Prostate gland (tissue), 2 donors: ENCODE measurements at regions not wholly inside any gene's neighbourhood (a gene's known extent, or its start where the extent isn't known, plus 50 kb on each side); places are given as distances from the start of the nearest gene placed in this dataset.
A peak's percentile ranks its signal among the peaks of the same experiment; 100 is the strongest.

Experiments used
- DNase-seq: peaks from one replicate; pipeline ENCODE4 v3.0.0-alpha.2; 2019; ENCODE audit warnings: low spot score
- H3K27ac ChIP-seq, 2 donors: fragments of 200-600 bp; sonication (generic); 2 replicates each; pipeline ENCODE4 v1.5.1; 2017 to 2019
- H3K27me3 ChIP-seq: fragments of 200-600 bp; sonication (generic); replicated peaks from 2 replicates; pipeline ENCODE4 v1.5.1; 2019; ENCODE audit not compliant: insufficient read depth
- H3K36me3 ChIP-seq, 2 donors: fragments of 200-600 bp; sonication (generic); 1 replicate in 1 of 2; 2 replicates in 1 of 2; pipeline versions ENCODE4 v1.5.1 to v1.8.1; 2017 to 2019
- H3K4me1 ChIP-seq: fragments of 200-600 bp; sonication (generic); replicated peaks from 2 replicates; pipeline ENCODE4 v1.5.1; 2019
- H3K4me3 ChIP-seq, 2 donors: fragments of 200-600 bp; sonication (generic); 2 replicates each; pipeline ENCODE4 v1.5.1; 2017 to 2019
- H3K9me3 ChIP-seq: fragments of 200-600 bp; sonication (generic); 2 replicates; pipeline ENCODE4 v1.5.1; 2017
- CTCF ChIP-seq, 4 experiments: fragments of 200-600 bp in 2 of 4; fragments of 450-650 bp in 2 of 4; sonication (generic) in 2 of 4; IDR thresholded peaks; 1 replicate in 3 of 4; 2 replicates in 1 of 4; pipeline ENCODE4 v1.5.1; 2016 to 2019; ENCODE audit warnings: antibody characterized with exemption in 4 of 4, mild to moderate bottlenecking in 2 of 4, moderate library complexity in 2 of 4
- POLR2A ChIP-seq: fragments of 450-650 bp; IDR thresholded peaks from one replicate; pipeline ENCODE4 v1.6.1; 2016; ENCODE audit warnings: antibody characterized with exemption, mild to moderate bottlenecking
- POLR2AphosphoS5 ChIP-seq: sonication (generic); formaldehyde crosslinking; IDR thresholded peaks from one replicate; pipeline ENCODE4 v1.6.1; 2017; ENCODE audit warnings: antibody characterized with exemption
- WGBS: methylation state at CpG from one replicate; pipeline ENCODE4 v1.1.5; 2018; 5-methylcytosine and 5-hydroxymethylcytosine counted together
- intact Hi-C: fragments of 100-400 bp; cut with DNase I; formaldehyde crosslinking; loops from one replicate; pipeline ENCODE4 v1.14.2; 2022

- no peaks in the 10 kb centered on the region for H3K36me3 ChIP-seq
- H3K4me3 ChIP-seq, result no peak overlapping the region
- H3K27me3 ChIP-seq, result no peaks in the 10 kb centered on the region
- DNase-seq, result no peak
- H3K9me3 ChIP-seq, result no peaks in the 10 kb centered on the region
- no peaks in the 10 kb centered on the region for H3K4me1 ChIP-seq
- intact Hi-C loops, result loop anchor here (5.0 kb wide), 1 partner anchor 46 kb away; a partner anchor contains a TSS
- WGBS, result 62% methylated on average over 8 of the region's 8 CpGs
- TF ChIP-seq CTCF (IDR thresholded peaks at IDR 0.05) (no peak), POLR2A (no peak), POLR2AphosphoS5 (no peak)
- peak overlapping the region; percentile 81 to 89 for H3K27ac ChIP-seq
These were observed 115.8 kb downstream of the HFE start for GRCh38 chr6:26202811-26203583.

GRCh38 chr6:26204332-26205160 is 117.3 kb downstream of the HFE start:
- H3K4me3 ChIP-seq, result peak overlapping the region; percentile 53 to 62
- DNase-seq, result peak; percentile 99
- peak; percentile 98 for TF ChIP-seq POLR2AphosphoS5
- peak; percentile 82 for TF ChIP-seq POLR2A
- TF ChIP-seq CTCF (IDR thresholded peaks at IDR 0.05), result peak in 3 of 4 experiments; percentile 15 to 74 (median 30)
- intact Hi-C loops, result loop anchor here (5.0 kb wide), 1 partner anchor 47 kb away; a partner anchor contains a TSS
- H3K36me3 ChIP-seq, result no peaks in the 10 kb centered on the region
- peak overlapping the region; percentile 81 to 89 for H3K27ac ChIP-seq
- no peaks in the 10 kb centered on the region for H3K9me3 ChIP-seq
- H3K27me3 ChIP-seq, result no peaks in the 10 kb centered on the region
- under 1% methylated on average over 53 of the region's 53 CpGs for WGBS
- H3K4me1 ChIP-seq, result no peaks in the 10 kb centered on the region

GRCh38 chr6:26205161-26205624 is 118.0 kb downstream of the HFE start:
- intact Hi-C loops, result no loop called here
- TF ChIP-seq POLR2AphosphoS5 (peak; percentile 42), POLR2A (peak; percentile 20), CTCF (IDR thresholded peaks at IDR 0.05) (no peak)
- under 1% methylated on average over 18 of the region's 18 CpGs for WGBS
- Histone ChIP-seq H3K36me3 (no peaks in the 10 kb centered on the region), H3K4me1 (no peaks in the 10 kb centered on the region), H3K4me3 (peak overlapping the region; percentile 53 to 62), H3K27me3 (no peaks in the 10 kb centered on the region), H3K9me3 (no peaks in the 10 kb centered on the region), H3K27ac (peak overlapping the region; percentile 81 to 89)
- DNase-seq, result peak; percentile 77

GRCh38 chr6:26205625-26206574 is 118.7 kb downstream of the HFE start:
- DNase-seq, result no peak
- H3K36me3 ChIP-seq, result no peaks in the 10 kb centered on the region
- H3K27me3 ChIP-seq, result no peaks in the 10 kb centered on the region
- peak; percentile 50 for TF ChIP-seq POLR2AphosphoS5
- TF ChIP-seq POLR2A, result no peak
- TF ChIP-seq CTCF (IDR thresholded peaks at IDR 0.05), result peak in 1 of 4 experiments; percentile 8
- 4% methylated on average over 18 of the region's 18 CpGs for WGBS
- H3K27ac ChIP-seq, result peak overlapping the region; percentile 81 to 89
- H3K4me1 ChIP-seq, result no peaks in the 10 kb centered on the region
- intact Hi-C loops, result no loop called here
- H3K9me3 ChIP-seq, result no peaks in the 10 kb centered on the region
- H3K4me3 ChIP-seq, result peak overlapping the region; percentile 53 to 62
